Glomerular visceral epithelial cell (primary cell): ENCODE measurements at regions not wholly inside any gene's neighbourhood (a gene's known extent, or its start where the extent isn't known, plus 50 kb on each side); places are given as distances from the start of the nearest gene placed in this dataset.

Source experiments
- DNase-seq: peaks from one replicate; pipeline ENCODE4 v3.0.0-alpha.2; 2016; ENCODE audit errors: extremely low spot score

DNA sequence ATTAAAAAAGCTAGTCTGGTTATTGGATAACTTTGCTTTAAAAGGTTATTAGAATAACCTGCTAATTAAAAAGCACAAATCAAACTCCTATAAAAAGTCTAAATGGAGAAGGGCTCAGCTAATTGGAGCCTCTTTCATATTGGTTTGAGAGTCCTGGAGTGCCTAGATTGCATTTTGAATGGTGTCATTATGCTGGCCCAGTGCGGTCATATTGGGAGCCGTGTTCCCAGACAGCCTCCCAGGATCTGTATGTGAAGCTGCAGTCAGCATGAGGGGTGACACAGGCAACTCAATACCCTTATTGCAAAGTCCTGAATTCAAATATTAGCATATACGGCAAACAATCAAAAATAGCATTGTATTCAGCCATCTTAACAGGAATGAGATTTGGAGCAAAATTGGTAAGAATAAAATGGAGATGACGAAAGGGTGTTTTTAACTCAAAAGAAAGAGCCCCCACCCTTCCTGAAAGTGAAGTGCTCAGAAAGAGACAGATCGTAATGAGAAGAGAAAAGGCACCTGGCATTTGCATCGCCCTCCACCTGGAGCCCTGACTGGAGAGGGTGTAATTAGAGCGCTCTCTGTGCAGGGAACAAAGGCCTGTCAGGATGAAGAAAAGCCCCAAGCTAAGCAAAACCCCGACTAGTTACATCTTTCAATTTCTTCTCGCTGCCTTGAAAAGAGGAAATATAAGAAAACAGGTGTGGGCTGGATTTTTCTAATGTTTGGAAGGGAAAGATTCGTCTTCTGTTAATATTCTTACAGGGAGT lies 621.0 kb upstream of the ADAMTS16 start:
- no peak for DNase-seq

- DNase-seq = no peak
Observed at GRCh38 chr5:4520559-4520958, 619.6 kb upstream of the ADAMTS16 start.

GRCh38 chr5:4523038-4523437 lies 617.1 kb upstream of the ADAMTS16 start:
- DNase-seq = no peak

GRCh38 chr5:4531756-4532704 lies 608.1 kb upstream of the ADAMTS16 start:
- no peak for DNase-seq

DNA sequence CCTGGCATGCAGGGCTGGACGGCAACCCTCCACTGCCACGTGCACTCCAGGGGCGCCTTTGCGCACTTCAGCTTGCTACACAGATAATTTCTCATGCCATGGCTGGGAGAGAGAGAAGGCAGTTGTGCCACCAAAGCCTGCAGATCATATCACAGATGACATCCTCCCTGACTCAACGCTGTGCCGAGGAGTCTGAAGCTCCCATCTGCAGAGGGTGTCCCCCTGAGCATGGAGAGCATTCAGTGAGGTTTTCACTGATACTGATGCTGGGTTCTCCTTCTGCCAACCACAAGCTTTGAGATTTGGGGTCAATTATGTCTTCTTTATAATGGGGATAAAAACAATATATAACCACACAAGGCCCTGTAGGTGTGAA lies 607.4 kb upstream of the ADAMTS16 start:
- no peak for DNase-seq

DNA sequence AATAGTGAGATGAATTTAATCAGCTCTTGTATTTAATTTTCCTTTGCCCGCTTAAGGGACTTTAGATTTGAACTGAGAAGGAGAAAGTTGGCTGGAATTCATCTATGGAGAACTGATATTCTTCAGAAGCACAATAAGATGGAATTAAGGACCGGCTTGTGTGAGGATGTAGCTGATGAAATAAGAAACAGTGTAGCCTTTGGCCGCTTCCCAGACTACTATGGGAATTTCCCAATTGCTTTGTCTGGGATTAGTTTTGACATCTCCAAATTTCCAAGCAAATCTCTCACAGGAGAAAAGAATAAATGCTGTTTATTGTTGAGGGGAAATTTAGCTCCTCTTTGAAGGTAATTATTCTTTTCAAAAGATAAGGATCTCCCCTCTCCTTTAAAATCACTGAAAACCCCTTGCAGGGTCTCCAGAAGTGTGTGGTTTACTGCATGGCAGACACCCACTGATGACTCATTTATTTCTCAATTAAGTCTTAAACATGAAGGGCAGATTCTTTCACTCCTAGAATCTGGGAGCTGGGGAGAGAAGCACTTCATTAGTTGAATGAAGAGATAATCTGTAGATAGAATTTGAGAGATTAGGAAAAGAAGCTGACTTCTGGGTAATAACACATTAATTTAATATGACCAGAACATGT lies 606.5 kb upstream of the ADAMTS16 start:
- no peak for DNase-seq

- DNase-seq = no peak
Observed at GRCh38 chr5:4537489-4537888, 602.6 kb upstream of the ADAMTS16 start.

- no peak for DNase-seq
Observed at GRCh38 chr5:4540375-4541173, 599.6 kb upstream of the ADAMTS16 start.

- no peak for DNase-seq
Observed at GRCh38 chr5:4541334-4541733, 598.8 kb upstream of the ADAMTS16 start.

- no peak for DNase-seq
Observed at GRCh38 chr5:4542145-4542778, 597.9 kb upstream of the ADAMTS16 start.

GRCh38 chr5:4544049-4544670 lies 596.0 kb upstream of the ADAMTS16 start:
- DNase-seq = no peak

- no peak for DNase-seq
Observed at GRCh38 chr5:4547547-4547946, 592.6 kb upstream of the ADAMTS16 start.

DNA sequence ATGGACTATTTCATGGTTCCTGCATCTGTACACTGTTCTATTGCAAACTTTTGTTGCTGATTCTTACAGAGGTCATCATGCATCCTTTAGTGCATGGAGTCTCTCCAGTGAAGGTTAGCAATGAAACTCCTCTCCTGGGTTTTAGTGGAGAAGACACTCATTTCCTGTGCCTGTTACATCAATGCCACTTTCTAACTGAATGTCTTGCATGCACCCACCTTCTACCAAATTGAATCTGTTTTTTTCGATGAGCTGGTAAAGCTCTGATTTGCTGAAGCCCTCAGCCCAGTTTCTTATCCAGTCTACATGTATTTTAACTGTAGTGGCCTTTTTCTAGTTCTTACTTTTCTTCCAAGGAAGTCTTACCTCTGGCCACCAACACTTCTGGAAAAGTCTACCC lies 591.8 kb upstream of the ADAMTS16 start:
- no peak for DNase-seq

GRCh38 chr5:4549351-4549750 lies 590.8 kb upstream of the ADAMTS16 start:
- DNase-seq = no peak

DNA sequence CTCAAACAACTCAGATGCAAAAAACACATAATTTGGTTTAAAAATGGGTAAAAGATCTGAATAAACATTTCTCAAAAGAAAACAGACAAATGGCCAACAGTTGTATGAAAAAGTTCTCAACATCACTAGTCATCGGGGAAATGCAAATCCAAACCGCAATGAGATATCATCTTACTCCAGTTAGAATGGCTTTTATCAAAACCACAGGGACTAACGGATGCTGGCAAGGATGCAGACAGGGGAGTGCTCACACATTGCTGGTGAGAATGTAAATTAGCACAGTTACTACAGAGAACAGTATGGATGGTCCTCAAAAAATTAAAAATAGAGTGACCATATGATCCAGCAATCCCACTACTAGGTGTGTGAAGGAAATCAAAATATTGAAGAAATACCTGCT lies 589.1 kb upstream of the ADAMTS16 start:
- DNase-seq = no peak

DNA sequence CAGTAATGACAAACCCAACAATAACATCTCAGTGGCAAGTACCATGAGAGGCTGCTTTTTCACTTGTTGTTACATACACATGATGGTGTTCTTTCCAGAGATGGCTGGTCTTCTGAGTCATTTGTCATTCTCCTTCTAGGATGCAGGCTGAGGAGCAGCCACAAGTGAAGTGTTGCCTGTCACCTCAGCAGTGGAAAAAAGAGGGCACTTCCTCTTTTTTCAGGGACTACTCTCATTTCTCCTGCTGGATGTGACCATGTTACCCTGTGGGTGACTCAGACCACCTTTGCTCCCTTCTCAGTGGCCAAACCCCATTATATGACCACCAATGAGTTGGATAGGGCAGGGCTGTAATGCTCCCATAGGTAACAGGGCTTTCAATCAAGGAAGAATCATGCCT lies 587.0 kb upstream of the ADAMTS16 start:
- DNase-seq = no peak

- no peak for DNase-seq
Observed at GRCh38 chr5:4553978-4554377, 586.2 kb upstream of the ADAMTS16 start.

- DNase-seq = no peak
Observed at GRCh38 chr5:4555725-4556285, 584.3 kb upstream of the ADAMTS16 start.

- DNase-seq = no peak
Observed at GRCh38 chr5:4561403-4561802, 578.7 kb upstream of the ADAMTS16 start.

DNA sequence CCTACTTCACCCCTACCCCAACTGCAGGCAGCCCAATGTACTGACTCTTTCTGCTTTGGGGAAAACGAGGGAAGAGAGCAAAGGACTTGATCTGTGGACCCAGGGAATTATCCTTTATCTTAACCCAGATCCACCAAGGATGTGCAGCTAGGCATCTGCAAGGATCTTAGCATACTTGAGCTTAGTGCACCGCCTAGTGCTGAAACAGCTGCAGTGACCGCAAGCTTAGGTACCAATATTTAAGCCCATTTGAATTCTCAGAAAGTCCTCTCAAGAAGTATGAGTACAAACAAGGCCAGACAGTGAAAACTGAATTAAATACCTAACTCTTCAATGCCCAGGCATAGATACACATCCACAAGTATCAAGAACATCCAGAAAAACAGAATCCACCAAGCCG lies 576.7 kb upstream of the ADAMTS16 start:
- DNase-seq = no peak
